Tibial artery (tissue), 4 donors: ENCODE measurements at regions not wholly inside any gene's neighbourhood (a gene's known extent, or its start where the extent isn't known, plus 50 kb on each side); places are given as distances from the start of the nearest gene placed in this dataset.

Experiments
- DNase-seq, 2 donors: peaks; one replicate each; pipeline ENCODE4 v3.0.0-alpha.2; 2019
- H3K27ac ChIP-seq, 2 donors: fragments of 200-600 bp; sonication (generic) in 1 of 2; 1 replicate in 1 of 2; 2 replicates in 1 of 2; pipeline ENCODE4 v1.5.1; 2018 to 2019; ENCODE audit warnings: mild to moderate bottlenecking in 1 of 2
- H3K27me3 ChIP-seq, 2 donors: fragments of 200-600 bp; sonication (generic) in 1 of 2; one replicate each; pipeline versions ENCODE4 v1.5.1 to v1.6.0; 2016 to 2019
- H3K36me3 ChIP-seq, 3 donors: fragments of 200-600 bp; sonication (generic) in 2 of 3; one replicate each; pipeline ENCODE4 v1.5.1; 2016 to 2019; ENCODE audit warnings: mild to moderate bottlenecking in 2 of 3
- H3K4me1 ChIP-seq, 4 donors: fragments of 200-600 bp; sonication (generic) in 2 of 4; 1 replicate in 3 of 4; 2 replicates in 1 of 4; pipeline ENCODE4 v1.5.1; 2016 to 2019
- H3K4me3 ChIP-seq, 2 donors: fragments of 200-600 bp; sonication (generic) in 1 of 2; 1 replicate in 1 of 2; 2 replicates in 1 of 2; pipeline ENCODE4 v1.5.1; 2018 to 2019; ENCODE audit warnings: mild to moderate bottlenecking in 2 of 2
- H3K9me3 ChIP-seq, 3 donors: fragments of 200-600 bp; sonication (generic) in 1 of 3; one replicate each; pipeline ENCODE4 v1.5.1; 2016 to 2019
- intact Hi-C: fragments of 100-400 bp; cut with DNase I; formaldehyde crosslinking; loops from one replicate; pipeline ENCODE4 v1.15.0; 2023; ENCODE audit warnings: low total_unique reads
- TF ChIP-seq, protein P1 (sequence below), 2 experiments: fragments of 200-600 bp in 1 of 2; fragments of 450-650 bp in 1 of 2; IDR thresholded peaks; one replicate each; pipeline ENCODE4 v1.5.1; 2017 to 2019; ENCODE audit warnings: antibody characterized with exemption in 2 of 2, mild to moderate bottlenecking in 1 of 2, moderate library complexity in 1 of 2

DNA sequence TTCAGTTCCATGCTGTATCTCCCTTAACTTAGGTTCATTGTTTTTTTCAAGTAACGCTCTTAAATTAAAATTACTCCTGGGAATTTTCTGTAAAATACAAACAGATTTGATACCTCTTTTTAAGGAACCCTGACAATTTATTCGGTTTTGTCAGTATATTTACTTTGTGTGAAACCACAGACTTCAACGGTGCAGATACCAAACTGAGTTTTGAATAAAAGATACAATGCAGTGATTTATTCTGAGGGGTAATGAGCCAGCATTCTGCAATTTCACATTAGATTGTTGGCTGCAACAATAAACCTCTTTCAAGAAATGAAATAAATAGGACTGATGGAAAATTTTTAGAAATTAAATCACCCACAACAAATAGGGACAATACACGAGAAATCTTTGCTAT lies 308.6 kb upstream of the EDIL3 start:
- no peak overlapping the region for H3K27ac ChIP-seq
- no peaks in the 10 kb centered on the region for H3K36me3 ChIP-seq
- intact Hi-C loops: no loop called here
- no peak for DNase-seq
- H3K9me3 ChIP-seq: no peaks in the 10 kb centered on the region
- TF ChIP-seq, protein P1, sequence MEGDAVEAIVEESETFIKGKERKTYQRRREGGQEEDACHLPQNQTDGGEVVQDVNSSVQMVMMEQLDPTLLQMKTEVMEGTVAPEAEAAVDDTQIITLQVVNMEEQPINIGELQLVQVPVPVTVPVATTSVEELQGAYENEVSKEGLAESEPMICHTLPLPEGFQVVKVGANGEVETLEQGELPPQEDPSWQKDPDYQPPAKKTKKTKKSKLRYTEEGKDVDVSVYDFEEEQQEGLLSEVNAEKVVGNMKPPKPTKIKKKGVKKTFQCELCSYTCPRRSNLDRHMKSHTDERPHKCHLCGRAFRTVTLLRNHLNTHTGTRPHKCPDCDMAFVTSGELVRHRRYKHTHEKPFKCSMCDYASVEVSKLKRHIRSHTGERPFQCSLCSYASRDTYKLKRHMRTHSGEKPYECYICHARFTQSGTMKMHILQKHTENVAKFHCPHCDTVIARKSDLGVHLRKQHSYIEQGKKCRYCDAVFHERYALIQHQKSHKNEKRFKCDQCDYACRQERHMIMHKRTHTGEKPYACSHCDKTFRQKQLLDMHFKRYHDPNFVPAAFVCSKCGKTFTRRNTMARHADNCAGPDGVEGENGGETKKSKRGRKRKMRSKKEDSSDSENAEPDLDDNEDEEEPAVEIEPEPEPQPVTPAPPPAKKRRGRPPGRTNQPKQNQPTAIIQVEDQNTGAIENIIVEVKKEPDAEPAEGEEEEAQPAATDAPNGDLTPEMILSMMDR (IDR thresholded peaks at IDR 0.05): no peak
- H3K4me1 ChIP-seq: no peaks in the 10 kb centered on the region
- H3K27me3 ChIP-seq: no peaks in the 10 kb centered on the region
- no peak overlapping the region for H3K4me3 ChIP-seq

DNA sequence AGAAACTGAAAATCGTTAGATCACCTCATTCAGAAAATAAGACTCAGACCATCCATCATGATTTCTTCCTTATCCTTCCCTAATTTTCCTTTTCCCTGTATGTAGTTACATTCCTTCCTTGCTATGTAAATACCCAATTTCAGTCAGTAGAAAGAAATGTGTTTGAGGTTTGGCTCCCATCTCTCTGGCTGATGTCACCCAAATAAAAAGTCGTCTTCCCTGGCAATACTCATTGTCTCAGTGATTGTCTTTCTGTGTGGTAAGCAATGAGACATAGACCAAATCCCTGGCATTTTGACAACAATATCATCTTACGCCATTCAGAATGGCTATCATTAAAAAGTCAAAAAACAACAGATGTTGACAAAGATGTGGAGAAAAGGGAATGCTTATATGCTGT lies 303.9 kb upstream of the EDIL3 start:
- intact Hi-C loops: no loop called here
- no peak for DNase-seq
- H3K4me1 ChIP-seq: no peaks in the 10 kb centered on the region
- H3K27ac ChIP-seq: no peak overlapping the region
- H3K4me3 ChIP-seq: no peak overlapping the region
- H3K27me3 ChIP-seq: no peaks in the 10 kb centered on the region
- no peaks in the 10 kb centered on the region for H3K36me3 ChIP-seq
- H3K9me3 ChIP-seq: no peaks in the 10 kb centered on the region
- TF ChIP-seq, protein P1 (IDR thresholded peaks at IDR 0.05): no peak

DNA sequence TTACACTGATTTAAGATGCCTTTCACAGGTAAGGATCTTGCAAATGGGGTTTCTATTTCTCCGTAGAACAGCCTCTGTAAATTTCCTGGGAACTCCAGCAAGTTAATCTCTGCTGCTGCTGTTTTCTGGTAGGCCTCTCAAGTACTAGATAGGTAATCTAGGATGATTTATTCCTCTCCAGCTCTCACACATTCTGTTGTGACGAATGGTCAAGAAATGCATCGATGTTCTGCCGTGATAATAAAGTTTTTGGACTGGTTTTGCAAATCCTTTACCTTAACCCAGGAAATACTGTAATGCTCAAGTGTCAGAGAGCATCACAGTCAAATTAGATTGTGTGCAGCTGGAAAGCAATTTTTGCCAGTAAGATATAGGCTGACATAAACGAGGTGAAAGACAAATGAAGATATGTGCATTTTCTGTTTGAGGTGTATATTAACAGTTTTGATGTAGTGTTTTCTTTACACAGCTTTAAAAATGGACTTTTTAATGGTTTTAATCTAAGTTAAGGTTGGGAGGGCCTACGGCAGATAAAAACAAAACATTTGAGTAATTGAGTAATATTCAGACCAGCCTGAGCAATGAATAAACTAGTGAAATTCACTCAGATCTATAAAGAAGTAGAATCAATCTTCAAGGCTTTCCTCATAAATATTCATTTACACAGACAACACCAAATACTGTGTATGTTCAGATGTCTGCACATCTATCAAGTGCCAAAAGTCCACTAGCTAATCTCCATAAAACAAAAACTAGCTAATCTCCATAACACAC lies 300.6 kb upstream of the EDIL3 start:
- no peaks in the 10 kb centered on the region for H3K36me3 ChIP-seq
- no peaks in the 10 kb centered on the region for H3K9me3 ChIP-seq
- H3K4me3 ChIP-seq: no peak overlapping the region
- no peak for DNase-seq
- TF ChIP-seq, protein P1 (IDR thresholded peaks at IDR 0.05): no peak
- H3K27me3 ChIP-seq: no peaks in the 10 kb centered on the region
- no peaks in the 10 kb centered on the region for H3K4me1 ChIP-seq
- intact Hi-C loops: no loop called here
- no peak overlapping the region for H3K27ac ChIP-seq

DNA sequence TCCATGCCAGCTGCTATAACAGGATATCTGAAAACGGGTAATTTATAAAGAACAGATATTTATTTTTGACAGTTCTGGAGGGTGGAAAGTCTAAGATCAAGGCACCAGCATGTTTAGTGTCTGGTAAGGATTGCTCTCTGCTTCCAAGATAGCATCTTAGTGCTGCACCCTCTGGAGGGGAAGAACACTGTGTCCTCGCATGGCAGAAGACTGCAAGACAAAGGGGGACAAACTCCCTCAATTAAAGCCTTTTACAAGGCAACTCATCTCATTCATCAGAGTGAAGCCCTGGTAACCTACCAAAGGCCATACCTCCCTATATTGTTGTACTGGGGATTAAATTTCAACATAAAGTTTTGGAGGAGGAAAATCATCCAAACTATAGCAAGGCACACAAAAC lies 298.9 kb upstream of the EDIL3 start:
- H3K27me3 ChIP-seq: no peaks in the 10 kb centered on the region
- DNase-seq: no peak
- no peak overlapping the region for H3K4me3 ChIP-seq
- H3K4me1 ChIP-seq: no peaks in the 10 kb centered on the region
- H3K9me3 ChIP-seq: no peaks in the 10 kb centered on the region
- no peaks in the 10 kb centered on the region for H3K36me3 ChIP-seq
- TF ChIP-seq, protein P1 (IDR thresholded peaks at IDR 0.05): no peak
- H3K27ac ChIP-seq: no peak overlapping the region
- intact Hi-C loops: no loop called here

DNA sequence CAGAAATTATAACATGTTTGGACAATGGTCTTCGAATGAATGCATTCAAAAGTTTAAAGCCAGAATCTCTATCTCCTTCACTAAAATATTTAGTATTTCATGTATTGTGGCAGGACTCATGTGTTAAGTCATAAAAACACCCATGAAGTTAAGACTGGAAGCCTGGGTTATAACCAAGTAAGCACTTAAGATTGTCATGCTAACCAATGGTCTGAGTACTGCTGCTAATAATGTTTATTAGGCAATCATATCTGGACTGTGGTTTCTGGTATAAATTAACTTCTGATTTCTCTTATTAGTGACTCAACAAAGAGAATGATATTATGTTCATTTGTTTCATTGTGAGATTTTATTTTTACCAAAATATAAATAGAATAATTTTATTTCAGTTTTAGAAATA lies 297.9 kb upstream of the EDIL3 start:
- TF ChIP-seq, protein P1 (IDR thresholded peaks at IDR 0.05): no peak
- DNase-seq: no peak
- H3K27ac ChIP-seq: no peak overlapping the region
- intact Hi-C loops: no loop called here
- H3K4me3 ChIP-seq: no peak overlapping the region
- H3K27me3 ChIP-seq: no peaks in the 10 kb centered on the region
- no peaks in the 10 kb centered on the region for H3K4me1 ChIP-seq
- no peaks in the 10 kb centered on the region for H3K9me3 ChIP-seq
- H3K36me3 ChIP-seq: no peaks in the 10 kb centered on the region

DNA sequence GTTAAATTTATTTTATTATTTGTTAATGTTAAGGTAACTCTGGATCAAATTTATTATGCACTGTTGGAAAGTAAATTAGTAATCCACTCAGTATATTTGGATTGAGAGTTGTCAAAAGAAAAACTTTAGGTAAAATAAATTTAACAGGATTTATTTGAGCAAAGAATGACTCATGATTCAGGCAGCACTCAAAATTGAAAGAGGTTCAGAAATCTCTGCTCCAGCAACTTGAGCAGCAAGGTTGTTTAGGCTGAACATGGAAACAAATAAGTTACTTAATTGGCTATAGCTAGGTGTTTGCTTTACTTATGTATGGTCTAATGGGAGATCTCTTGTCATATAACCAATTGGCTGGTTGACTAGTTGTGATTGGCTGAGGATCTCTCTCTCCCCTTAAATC lies 296.2 kb upstream of the EDIL3 start:
- TF ChIP-seq, protein P1 (IDR thresholded peaks at IDR 0.05): no peak
- intact Hi-C loops: no loop called here
- H3K4me1 ChIP-seq: no peaks in the 10 kb centered on the region
- no peaks in the 10 kb centered on the region for H3K27me3 ChIP-seq
- no peak overlapping the region for H3K27ac ChIP-seq
- no peak for DNase-seq
- no peaks in the 10 kb centered on the region for H3K36me3 ChIP-seq
- no peak overlapping the region for H3K4me3 ChIP-seq
- no peaks in the 10 kb centered on the region for H3K9me3 ChIP-seq
